Natural killer cell (primary cell): ENCODE measurements at regions not wholly inside any gene's neighbourhood (a gene's known extent, or its start where the extent isn't known, plus 50 kb on each side); places are given as distances from the start of the nearest gene placed in this dataset.

ENCODE experiments used
- ATAC-seq, 3 donors: fragments of 150-1000 bp in 2 of 3; fragments of 200-7000 bp in 1 of 3; cut with Tn5 transposase; 1 replicate in 1 of 3; 2 replicates in 2 of 3; pipeline ENCODE4 v1.10.0; 2021; ENCODE audit warnings: mild to moderate bottlenecking in 2 of 3, moderate library complexity in 2 of 3
- DNase-seq, 2 donors: peaks; one replicate each; pipeline versions ENCODE4 v3.0.0 to v3.0.0-alpha.2; 2013 to 2021; ENCODE audit warnings: mixed read lengths in 1 of 2
- H3K27ac ChIP-seq: one replicate; pipeline ENCODE4 v1.5.1; 2013; ENCODE audit warnings: mild to moderate bottlenecking, low read length
- H3K27me3 ChIP-seq: one replicate; pipeline ENCODE4 v1.6.1; 2013; ENCODE audit warnings: low read length; ENCODE audit not compliant: control insufficient read depth, insufficient read depth
- H3K36me3 ChIP-seq: one replicate; pipeline ENCODE4 v1.6.1; 2013; ENCODE audit warnings: low read length; ENCODE audit not compliant: control insufficient read depth, insufficient read depth
- H3K4me1 ChIP-seq: one replicate; pipeline ENCODE4 v1.6.1; 2013; ENCODE audit warnings: low read length; ENCODE audit not compliant: control insufficient read depth, insufficient read depth
- H3K4me3 ChIP-seq: one replicate; pipeline ENCODE4 v1.5.1; 2013; ENCODE audit warnings: low read length
- H3K9me3 ChIP-seq: one replicate; pipeline ENCODE4 v1.6.1; 2013; ENCODE audit warnings: low read length; ENCODE audit not compliant: control insufficient read depth, insufficient read depth
- H3K27ac Mint-ChIP-seq, 2 donors: one replicate each; pipeline ENCODE4 v1.8.0; 2022; ENCODE audit warnings: mild to moderate bottlenecking in 2 of 2, mixed read lengths in 2 of 2, moderate library complexity in 1 of 2
- H3K27me3 Mint-ChIP-seq, 2 donors: one replicate each; pipeline ENCODE4 v1.8.0; 2022; ENCODE audit warnings: low read depth in 2 of 2, mixed read lengths in 2 of 2
- H3K36me3 Mint-ChIP-seq: one replicate; pipeline ENCODE4 v1.8.0; 2022; ENCODE audit warnings: mixed read lengths
- H3K4me1 Mint-ChIP-seq, 2 donors: one replicate each; pipeline ENCODE4 v1.8.0; 2022; ENCODE audit warnings: mixed read lengths in 2 of 2
- H3K4me3 Mint-ChIP-seq: one replicate; pipeline ENCODE4 v1.8.0; 2022; ENCODE audit warnings: mild to moderate bottlenecking, moderate library complexity, mixed read lengths
- H3K9me3 Mint-ChIP-seq, 2 donors: one replicate each; pipeline ENCODE4 v1.8.0; 2022; ENCODE audit warnings: mixed read lengths in 2 of 2
- CTCF ChIP-seq: fragments of 200-600 bp; IDR thresholded peaks from one replicate; pipeline ENCODE4 v1.8.0; 2022; ENCODE audit warnings: antibody characterized with exemption
- whole genome bisulfite sequencing: methylation state at CpG from one replicate; pipeline ENCODE4 v1.1.7; 2013; ENCODE audit warnings: missing lambda C conversion rate; ENCODE audit not compliant: insufficient coverage; 5-methylcytosine and 5-hydroxymethylcytosine counted together
- intact Hi-C: fragments of 100-400 bp; cut with micrococcal nuclease; formaldehyde crosslinking; loops from one replicate; pipeline ENCODE4 v1.14.2; 2022

DNA sequence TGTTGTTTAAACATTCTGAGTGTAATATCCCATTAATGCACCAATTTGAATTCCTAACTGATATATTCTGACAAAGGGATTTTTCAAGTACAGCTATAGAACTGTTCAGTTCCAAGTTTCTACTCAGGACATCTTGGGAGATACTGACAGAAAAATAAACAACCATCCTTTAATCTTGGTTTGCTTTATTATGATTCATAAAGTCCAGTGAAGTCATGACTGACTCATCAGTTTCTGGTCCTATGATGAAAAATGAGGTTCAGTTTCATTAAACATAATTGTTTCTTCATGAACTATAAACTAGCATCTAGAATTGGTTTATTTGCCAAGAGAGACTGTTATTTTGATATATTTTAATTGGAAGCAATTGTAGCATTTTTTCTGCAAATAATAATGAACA is 896.2 kb downstream of the CCDC85A start:
- no peak for DNase-seq
- H3K4me1 Mint-ChIP-seq, result no peaks in the 10 kb centered on the region
- Histone ChIP-seq H3K27me3 (no peaks in the 10 kb centered on the region), H3K36me3 (no peaks in the 10 kb centered on the region), H3K4me1 (no peaks in the 10 kb centered on the region), H3K27ac (no peak overlapping the region), H3K9me3 (peaks cover 17% of the 10 kb centered on the region), H3K4me3 (no peak overlapping the region)
- H3K36me3 Mint-ChIP-seq, result no peaks in the 10 kb centered on the region
- H3K27ac Mint-ChIP-seq, result no peak overlapping the region
- no peak for TF ChIP-seq CTCF
- H3K4me3 Mint-ChIP-seq, result no peak overlapping the region
- no peak for ATAC-seq
- H3K27me3 Mint-ChIP-seq, result no peaks in the 10 kb centered on the region
- H3K9me3 Mint-ChIP-seq, result peaks cover 15 to 16% of the 10 kb centered on the region in 2 donors
- intact Hi-C loops, result no loop called here

DNA sequence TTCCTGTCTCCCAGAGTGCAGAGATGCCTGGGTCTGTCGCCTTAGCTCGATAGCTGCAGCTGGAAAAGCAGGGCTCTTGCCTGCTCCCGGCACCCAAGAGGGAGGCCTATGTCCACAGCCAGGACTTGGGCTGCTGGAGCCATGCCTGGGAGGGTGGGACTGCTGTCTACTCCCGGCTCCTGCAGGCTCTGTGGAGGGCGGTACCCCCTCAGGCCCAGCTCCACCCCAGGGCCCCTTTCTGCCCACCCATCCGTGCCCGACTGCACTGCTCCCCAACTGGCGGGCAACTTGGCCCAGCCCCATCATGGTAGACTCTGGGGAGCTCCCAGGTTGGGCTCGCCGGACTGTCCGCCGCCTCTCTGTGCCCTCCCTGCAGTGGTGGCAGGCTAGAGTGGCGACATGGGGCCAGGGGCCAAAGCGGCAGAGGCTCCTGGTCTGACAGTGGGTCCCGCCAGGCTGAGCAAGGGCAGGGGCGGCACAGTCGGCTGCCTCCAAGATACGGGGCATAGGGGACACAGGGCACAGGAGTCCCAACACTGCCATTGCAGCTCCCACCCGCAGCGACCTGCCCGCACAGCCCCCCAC is 901.0 kb downstream of the CCDC85A start:
- Histone ChIP-seq H3K27ac (no peak overlapping the region), H3K9me3 (peaks cover 20% of the 10 kb centered on the region), H3K36me3 (no peaks in the 10 kb centered on the region), H3K4me3 (no peak overlapping the region), H3K27me3 (no peaks in the 10 kb centered on the region), H3K4me1 (no peaks in the 10 kb centered on the region)
- no peak for TF ChIP-seq CTCF
- Mint-ChIP-seq H3K4me3 (no peak overlapping the region), H3K36me3 (no peaks in the 10 kb centered on the region), H3K4me1 (no peaks in the 10 kb centered on the region), H3K27ac (no peak overlapping the region), H3K9me3 (peaks cover 16 to 17% of the 10 kb centered on the region in 2 donors), H3K27me3 (no peaks in the 10 kb centered on the region)
- ATAC-seq (no peak), DNase-seq (no peak)
- intact Hi-C loops, result no loop called here
- WGBS, result 93% methylated on average over 21 of the region's 21 CpGs

- ATAC-seq, result no peak
- no peak for DNase-seq
- H3K4me3 ChIP-seq, result no peak overlapping the region
- peaks cover 2% of the 10 kb centered on the region for H3K36me3 Mint-ChIP-seq
- no peaks in the 10 kb centered on the region for H3K27me3 Mint-ChIP-seq
- no peak for TF ChIP-seq CTCF
- H3K4me1 Mint-ChIP-seq, result no peaks in the 10 kb centered on the region
- no peaks in the 10 kb centered on the region for H3K36me3 ChIP-seq
- no peak overlapping the region for H3K27ac ChIP-seq
- no peaks in the 10 kb centered on the region for H3K27me3 ChIP-seq
- intact Hi-C loops, result no loop called here
- no peak overlapping the region for H3K27ac Mint-ChIP-seq
- no peaks in the 10 kb centered on the region for H3K4me1 ChIP-seq
- no peak overlapping the region for H3K4me3 Mint-ChIP-seq
- H3K9me3 Mint-ChIP-seq, result peaks cover 10 to 14% of the 10 kb centered on the region in 2 donors
- peaks cover 8% of the 10 kb centered on the region for H3K9me3 ChIP-seq
Measured at GRCh38 chr2:57093020-57093419, 909.2 kb downstream of the CCDC85A start.

DNA sequence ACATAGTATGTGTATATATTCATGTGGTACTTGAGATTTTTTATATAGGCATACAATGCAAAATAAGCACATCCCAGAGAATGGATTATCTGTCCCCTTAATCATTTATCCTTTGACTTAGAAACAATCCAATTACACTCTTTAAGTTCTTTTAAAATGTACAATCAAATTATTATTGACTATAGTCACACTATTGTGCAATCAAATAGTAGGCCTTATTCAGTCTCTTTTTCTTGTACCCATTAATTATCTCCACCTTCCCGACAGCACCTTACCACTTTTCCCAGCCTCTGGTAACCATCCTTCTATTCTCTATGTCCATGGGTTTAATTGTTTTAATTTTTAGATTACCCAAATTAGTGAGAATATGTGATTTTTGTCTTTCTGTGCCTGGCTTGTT is 914.1 kb downstream of the CCDC85A start:
- Mint-ChIP-seq H3K36me3 (peaks cover 20% of the 10 kb centered on the region), H3K27me3 (no peaks in the 10 kb centered on the region), H3K4me1 (no peaks in the 10 kb centered on the region), H3K27ac (no peak overlapping the region), H3K9me3 (peaks cover 18 to 36% of the 10 kb centered on the region in 2 donors), H3K4me3 (no peak overlapping the region)
- no peaks in the 10 kb centered on the region for H3K4me1 ChIP-seq
- H3K9me3 ChIP-seq, result no peaks in the 10 kb centered on the region
- H3K27ac ChIP-seq, result no peak overlapping the region
- no peak for TF ChIP-seq CTCF
- WGBS, result 100% methylated on average over 1 of the region's 1 CpG
- intact Hi-C loops, result no loop called here
- H3K36me3 ChIP-seq, result no peaks in the 10 kb centered on the region
- H3K27me3 ChIP-seq, result no peaks in the 10 kb centered on the region
- no peak overlapping the region for H3K4me3 ChIP-seq
- ATAC-seq (no peak), DNase-seq (no peak)
